CD4-positive, alpha-beta T cell treated with Interferon alpha-2 for 1 hour (primary cell): ENCODE measurements at regions not wholly inside any gene's neighbourhood (a gene's known extent, or its start where the extent isn't known, plus 50 kb on each side); places are given as distances from the start of the nearest gene placed in this dataset.
"Not testable (repeated sequence)": the region's sequence is repeated elsewhere in the genome, so short reads cannot be mapped to it uniquely, and the experiment has no call there.

ENCODE experiments used
- DNase-seq, 2 donors: peaks; one replicate each; pipeline ENCODE4 v3.0.0-alpha.2; 2020 to 2022

DNA sequence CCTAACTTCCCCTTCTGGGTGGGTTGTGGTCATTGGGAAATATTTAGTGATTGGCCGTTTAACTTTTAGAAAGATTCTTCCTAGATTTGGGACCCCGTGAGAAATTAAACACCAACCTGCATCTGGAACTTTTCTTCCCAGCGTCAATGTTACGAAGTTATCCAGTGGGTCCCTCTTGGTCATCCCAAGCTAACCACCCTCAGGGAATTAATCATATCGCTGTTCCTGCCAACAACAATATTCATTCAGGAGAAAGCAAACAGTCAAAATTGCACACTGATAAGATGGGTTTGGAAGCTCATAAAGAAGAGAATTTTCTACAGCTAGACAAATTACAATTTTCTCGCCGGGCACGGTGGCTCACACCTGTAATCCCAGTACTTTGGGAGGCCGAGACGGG lies 121.2 kb upstream of the STX18 start:
- DNase-seq = no peak

DNA sequence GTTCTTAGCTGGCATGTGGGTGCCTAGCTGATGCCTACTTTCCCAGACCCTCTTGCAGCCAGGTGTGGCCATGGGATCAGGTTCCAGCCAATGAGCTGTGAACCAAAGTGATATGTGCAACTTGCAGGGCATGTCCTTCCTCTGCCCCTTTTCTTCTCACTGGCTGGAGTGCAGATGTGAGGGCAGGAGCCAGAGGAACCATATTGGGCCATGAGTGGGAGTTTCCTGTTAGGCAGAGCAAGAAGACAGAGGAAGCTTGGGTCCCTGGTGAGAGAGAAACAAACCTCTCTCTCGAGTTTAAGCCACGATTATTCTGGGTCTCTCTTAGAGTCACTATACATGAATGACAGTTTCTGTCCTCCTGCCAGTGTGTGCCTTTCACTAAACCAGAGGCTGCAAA lies 120.4 kb upstream of the STX18 start:
- DNase-seq = no peak

DNA sequence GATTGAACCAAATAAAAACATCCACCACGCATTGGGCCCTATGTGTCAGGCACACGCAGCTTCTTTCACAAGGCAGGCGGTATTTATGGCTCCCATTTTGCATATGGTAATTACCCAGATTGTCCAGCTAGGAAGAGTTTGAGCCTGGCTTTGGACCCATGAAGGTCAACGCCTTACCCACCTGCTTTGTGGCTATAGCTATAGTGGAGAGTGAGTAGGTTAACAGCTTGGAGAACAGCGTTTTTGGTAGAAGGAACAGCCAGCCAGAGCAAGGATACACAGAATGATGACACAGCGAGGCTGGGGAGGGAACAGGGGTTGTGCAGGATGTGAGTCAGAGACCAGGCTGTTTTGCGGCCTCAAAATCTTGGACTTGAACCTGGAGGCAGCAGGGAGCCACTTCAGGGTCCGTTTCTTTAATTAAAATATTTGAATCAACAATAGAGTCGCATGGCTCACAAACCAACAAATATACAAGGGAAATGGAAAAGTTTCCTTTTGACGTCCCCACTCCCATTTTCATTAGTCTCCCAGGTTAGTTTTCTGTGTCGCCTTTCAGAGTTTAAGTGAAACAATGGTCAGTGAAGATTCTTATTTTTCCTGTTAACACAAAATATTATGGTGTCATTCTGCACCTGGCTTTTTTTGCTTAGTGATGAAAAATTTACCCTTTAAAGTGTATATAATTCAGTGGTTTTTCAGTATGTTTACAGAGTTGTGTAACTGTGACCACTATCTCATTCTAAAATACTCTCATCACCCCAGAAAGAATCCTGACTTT lies 118.2 kb upstream of the STX18 start:
- DNase-seq = no peak

DNA sequence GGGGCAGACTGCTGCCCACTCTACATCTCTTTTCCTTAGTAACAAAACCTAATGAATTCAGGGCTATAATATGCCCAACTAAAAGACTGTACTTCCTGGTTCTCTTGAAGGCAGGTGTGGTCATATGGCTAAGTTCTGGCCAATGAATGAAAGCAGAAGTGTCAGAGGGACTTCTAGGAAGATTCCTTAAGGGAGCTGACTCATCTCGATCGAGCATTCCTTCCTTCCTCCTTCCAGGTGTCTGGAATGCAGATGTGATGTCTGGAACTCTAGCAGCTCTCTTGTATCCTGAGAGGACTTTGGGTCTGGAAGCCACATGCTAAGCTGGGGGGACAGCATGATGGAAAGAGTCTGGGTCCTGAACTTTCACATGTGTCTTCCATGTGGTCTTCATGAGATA lies 116.2 kb upstream of the STX18 start:
- no peak for DNase-seq

DNA sequence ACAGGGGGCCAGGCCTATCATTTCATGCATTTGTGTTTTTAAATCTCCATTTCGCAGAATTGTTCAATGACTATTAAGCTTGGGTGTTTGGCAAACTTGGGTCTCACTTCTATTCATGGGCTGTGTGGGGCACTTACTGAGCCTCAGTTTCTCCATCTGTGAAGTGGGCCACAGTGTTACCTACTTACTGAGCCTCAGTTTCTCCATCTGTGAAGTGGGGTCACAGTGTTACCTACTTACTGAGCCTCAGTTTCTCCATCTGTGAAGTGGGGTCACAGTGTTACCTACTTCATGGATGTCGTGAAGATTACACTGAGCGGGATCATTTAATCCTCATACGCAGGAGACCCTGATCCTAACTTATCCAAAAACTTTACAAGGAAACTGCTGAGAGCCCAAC lies 115.1 kb upstream of the STX18 start:
- no peak for DNase-seq

DNA sequence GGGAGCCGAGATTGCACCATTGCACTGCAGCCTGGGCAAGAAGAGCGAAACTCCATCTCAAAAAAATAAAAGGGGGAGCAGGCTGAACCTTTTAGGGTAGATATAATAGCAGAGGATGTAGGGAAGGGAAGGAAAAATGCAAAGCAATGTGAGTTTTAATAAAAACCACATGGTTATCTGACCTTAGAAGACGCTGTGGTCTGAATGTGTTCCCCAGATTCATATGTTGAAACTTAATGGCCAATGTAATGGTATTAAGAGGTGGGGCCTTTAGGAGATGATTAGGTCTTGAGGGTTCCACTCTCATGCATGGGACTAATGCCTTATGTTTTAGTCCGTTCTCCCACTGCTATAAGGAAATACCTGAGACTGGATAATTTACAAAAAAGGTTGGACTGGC lies 114.1 kb upstream of the STX18 start:
- DNase-seq = no peak

DNA sequence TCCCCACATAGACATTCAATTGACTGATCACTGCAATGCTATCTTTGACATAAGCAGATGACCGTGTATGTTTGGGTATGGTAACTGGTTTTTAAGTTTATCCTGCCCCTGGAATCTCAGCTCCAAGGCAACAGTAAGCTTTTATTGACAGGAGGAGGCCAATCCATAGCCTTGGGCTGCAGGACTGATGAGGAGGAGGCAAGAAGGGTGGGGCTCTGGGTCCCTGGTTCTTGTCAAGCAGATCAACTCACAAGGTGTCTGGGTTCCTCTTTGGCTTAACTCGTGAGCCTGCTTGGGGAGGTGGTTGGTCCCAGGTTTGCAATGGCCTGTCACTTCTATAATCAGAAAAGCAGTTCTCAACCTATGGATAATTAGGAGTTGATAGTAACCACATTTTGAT lies 113.2 kb upstream of the STX18 start:
- DNase-seq = no peak

DNA sequence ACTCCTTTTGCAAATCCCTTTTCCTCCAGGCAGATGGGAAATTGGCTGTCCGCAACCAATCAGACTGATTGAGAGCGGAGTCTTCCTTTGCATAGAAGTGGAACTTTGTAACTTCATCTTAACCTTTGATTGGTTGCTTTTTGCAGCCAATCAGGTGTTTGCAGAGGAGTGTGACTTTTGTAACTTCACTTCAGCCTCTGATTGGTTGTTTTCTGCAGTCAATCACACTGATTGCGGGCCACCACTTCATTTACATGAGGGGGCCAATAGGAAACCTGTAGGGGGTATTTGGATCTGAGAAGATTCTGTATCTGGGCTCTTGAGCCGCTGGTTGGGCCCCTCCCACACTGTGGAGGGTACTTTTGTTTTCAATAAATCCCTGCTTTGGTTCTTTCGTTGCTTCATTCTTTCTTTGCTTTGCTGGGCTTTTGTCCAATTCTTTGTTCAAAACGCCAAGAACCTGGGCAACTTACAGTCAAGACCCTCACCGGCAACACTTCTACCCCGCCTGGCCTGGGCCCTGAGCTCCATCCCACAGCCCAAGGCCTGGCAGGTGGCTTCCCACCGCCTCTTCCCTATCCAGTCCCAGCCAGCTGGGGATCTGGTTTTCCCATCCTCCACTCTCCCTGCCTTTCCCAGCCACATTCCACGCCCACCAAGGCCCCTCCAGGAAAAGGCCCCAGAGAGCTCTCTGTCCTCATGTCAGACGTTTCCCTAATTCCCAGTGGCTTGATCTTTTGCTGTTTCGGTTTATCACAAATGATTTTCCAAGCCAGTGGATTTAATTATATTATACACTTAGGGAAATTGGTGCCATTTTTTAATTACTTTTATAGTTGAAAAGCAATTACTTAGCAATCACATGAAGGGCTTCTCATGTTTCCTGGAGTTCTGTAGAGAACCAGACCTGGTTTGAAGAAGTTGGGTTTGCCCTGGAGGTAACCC lies 110.2 kb upstream of the STX18 start:
- no peak for DNase-seq

DNA sequence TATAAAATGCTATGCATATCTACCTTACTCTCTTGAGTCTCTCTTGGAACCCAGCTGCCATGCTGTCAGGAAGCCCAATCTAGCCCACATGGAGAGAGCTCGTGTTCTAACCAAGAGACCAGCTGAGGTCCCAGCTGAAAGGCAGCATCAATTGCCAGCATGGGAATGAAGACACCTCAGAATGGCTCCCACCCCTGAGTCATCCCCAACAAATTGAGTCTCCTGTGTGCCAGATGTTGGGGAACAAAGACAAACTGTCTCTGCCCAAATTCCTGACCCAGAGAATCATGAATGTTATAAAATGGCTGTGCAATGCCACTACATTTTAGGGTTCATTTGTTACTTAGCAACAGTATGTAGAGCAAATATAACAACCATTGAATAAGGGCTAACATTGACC lies 105.2 kb upstream of the STX18 start:
- DNase-seq = no peak

DNA sequence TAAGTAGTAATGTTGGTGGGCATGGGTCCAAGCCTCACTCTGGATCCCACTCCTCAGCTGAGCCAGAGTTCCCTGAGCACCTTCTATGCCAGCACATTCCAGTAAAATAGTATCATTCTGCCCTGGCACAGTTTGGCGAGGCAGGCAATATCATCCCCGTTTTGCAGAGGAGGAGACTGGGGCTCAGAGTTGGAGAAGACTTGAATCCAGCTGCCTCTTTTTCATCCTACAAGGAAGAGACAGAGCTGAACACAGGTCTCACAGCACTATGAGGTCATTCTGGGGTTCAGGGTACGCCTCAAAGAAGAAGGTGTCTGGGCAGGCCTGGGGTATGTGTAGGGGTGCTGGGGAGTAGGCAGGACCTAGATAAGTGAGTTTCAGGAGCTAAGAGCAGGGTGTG lies 103.9 kb upstream of the STX18 start:
- no peak for DNase-seq

DNA sequence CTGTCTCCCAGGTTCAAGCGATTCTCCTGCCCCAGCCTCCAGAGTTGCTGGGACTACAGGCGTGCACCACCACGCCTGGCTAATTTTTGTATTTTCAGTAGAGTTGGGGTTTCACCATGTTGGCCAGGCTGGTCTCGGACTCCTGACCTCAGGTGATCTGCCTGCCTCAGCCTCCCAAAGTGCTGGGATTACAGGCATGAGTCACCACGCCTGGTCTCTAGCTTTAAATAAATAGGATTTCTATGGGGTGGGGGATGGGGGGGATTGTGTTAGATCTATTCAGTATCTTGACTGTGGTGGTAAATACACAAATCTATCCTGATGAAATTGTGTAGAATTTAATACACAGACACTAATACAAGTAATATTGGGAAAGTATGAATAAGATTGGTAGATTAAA lies 102.4 kb upstream of the STX18 start:
- not testable (repeated sequence) for DNase-seq

DNA sequence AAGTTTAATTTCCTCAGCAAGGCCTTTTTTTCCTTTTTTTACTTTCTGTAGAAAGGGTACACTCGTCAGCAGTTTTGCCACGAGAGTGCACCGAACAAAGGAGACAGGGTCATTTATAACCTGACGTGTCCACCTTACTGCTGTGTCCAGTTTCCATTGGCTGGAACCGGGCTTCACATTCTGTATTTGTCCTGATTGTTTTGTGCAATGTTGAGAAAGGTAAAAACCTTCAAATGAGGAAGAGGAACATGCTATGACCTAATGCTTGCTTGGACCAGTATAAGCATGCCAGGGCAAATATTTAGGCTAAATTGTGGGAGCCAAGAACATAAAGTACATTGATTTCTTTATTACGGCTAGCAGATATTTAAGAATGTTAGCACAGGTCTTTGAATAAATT lies 101.9 kb upstream of the STX18 start:
- DNase-seq = not testable (repeated sequence)

DNA sequence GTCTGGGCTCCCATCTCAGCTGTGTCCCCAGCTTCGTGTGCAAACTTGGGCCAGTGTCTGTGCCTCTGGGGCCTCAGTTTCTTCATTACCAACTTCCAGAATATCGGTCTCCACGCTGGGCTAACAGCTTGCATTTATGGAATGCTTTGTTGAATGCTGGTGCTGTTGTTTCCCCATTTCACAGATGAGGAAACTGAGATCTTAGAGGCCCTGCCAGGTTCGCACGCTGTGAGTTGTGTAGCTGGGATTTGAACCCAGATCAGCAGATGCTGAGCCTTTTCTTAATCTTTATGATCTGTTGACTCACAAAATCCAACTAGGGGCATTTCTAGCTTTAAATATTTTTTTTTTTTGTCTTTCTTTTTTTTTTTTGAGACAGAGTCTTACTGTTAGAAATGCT lies 101.5 kb upstream of the STX18 start:
- DNase-seq = no peak

DNA sequence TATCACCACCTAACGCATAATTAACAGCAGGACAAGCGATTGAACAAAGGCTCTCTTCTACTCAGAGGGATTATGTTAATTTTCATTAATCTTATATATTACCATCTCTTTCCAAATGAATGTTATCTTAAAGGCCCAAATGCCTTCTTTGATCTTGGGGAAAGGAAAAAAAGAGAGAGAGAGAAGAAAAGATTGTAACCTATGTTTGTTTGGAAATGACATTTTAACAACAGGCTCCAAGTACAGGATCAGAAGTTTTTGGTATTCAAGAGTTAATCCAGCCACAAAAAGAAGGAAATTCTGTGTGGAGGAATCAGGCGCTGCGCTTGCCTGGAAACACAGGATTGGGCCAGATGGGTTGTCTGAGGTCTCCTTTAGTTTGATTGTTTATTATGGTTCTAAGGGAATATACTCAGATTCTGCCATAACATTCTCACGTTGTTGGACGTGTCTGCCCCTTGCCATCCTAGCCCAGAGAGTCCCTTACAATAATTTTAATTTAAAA lies 100.7 kb upstream of the STX18 start:
- DNase-seq = no peak

DNA sequence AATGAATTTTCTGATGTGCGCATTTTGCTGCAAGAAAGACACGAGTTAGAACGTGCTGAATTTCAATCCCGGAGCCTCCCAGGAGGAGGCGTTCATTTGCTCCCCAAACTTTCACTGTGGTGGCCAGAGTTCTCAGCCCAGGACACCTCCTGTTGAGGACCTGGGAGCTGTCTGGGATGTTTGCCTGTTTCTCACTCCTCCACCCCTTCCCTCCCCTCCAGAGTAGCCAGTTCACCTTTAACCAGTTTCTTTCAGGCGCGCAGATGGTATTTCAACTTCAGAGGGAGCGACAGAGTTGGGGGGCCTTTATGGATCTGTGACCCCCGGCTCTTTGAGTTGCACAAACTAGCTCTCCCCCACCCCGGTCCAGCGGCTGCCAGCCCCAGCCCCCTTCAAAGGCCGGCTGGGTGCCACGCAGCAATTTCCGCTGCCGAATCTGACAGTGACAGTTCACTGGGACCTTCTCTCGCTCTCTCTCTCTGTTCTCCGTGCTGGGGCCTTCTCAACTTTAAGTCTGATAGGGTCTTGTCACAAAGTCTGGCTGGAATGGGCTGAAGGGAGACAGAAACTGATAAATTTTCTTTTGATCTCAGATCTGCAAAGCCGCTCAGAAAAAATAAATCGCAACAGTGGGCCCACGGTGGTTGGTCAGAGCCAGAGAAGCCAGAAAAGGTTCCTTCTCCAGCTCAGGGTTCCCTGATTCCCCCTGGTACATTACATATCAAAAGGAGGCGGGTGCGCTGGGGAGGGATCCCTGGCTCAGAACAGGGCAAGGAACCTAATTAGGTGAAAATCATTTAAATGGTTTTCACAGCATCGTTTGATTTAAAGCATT lies 100.0 kb upstream of the STX18 start:
- no peak for DNase-seq

DNA sequence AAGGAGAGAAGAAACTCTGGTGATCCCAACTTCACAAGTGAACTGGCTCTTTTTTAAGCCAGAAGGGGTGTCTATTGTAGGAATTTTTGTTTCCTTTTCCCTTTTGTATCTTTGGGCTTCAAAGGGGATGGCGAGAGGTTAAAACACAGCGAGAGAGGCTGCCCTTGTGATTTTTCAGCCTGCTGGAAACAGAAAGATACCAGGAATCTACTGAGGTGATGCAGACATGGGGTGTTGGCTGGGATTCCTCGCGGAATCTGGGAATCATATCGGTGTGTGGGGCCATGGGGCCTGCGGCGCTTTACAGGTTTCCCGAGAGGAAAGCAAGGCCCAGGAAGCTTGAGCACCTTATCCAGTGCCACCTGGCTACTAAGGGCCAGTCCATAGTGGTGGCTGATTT lies 99.4 kb upstream of the STX18 start:
- no peak for DNase-seq

DNA sequence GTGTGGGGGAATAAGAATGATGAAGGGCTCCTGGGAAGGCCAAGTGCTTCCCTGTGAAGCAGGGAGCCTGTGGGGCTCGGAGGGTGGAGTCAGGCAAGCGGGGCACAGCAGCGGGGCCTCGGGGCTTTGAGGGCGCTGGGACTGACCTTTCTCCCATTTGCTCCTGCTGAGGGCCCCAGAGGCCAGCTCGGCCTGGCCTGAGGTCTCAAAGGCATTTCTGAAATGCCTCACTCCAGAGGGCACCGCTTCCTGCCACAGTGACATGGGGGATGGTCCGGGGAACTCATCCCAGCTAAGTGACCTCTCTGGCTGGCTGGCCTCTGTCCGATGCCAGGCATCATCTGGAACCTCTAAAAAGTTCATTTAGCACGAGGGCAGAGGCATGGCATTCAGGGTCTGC lies 98.8 kb upstream of the STX18 start:
- no peak for DNase-seq

DNA sequence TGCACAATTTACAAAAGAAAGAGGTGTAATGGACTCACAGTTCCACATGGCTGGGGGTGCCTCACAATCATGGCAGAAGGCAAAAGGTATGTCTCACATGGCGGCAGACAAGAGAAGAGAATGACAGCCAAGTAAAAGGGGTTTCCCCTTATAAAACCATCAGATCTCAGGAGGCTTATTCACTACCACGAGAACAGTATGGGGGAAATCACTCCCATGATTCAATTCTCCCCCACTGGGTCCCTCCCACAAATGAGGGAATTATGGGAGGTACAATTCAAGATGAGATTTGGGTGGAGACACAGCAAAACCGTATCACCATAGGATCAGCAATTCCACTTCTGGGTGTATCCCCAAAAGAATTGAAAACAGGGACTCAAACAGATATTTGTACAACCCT lies 97.5 kb upstream of the STX18 start:
- DNase-seq = no peak

DNA sequence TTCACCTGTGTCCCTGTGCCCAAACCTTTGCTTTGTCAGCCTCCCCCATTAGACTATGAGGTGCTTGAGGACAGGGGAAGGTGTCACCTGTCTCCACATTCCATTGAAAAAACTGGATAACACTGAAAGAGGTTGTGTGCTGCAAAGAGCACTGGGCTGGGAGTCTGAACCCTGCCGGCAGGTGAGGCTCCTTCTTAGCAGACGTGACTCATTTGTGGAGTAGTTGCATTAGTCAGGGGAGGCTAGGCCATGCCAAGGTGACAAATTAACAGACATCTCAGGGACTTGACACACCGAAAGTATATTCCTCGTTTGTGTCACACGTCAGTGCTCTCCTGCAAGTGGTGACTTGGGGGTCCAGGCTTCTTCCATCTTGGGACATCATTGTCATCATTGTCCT lies 95.9 kb upstream of the STX18 start:
- no peak for DNase-seq

DNA sequence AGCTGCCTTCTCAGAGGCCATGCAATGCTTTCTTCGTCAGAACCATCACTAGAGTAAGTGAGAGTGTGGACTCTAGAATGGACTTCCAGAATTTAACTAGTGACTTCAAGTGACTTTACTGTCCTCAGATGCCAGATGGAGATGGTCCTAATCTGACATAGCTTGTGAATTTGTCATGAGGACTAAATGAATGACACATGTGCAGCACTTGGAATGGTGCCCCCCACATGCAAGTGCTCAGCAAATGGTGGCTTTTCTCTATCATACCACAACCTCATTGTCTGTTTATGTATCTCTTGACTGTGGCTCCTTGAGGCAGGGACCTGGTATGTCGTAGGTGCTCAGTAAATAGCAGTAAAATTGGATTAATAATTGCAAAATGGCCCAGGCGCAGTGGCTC lies 91.6 kb upstream of the STX18 start:
- DNase-seq = no peak

DNA sequence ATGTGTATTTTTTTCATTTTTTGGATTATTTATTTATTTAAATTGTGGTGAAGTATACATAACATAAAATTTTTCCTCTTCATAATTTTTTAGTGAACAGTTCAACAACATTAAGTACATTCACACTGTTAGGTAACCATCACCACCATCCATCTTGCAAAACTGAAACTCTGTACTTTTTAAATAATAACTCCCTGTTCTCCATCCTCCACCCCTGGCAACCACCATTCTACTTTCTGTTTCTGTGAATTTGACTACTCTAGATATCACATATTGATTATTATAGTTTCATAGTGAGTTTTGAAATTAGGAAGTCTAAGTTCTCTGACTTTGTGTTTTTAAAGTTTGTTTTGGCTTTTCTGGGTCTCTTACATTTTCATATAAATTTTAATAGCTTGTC lies 89.3 kb upstream of the STX18 start:
- no peak for DNase-seq

DNA sequence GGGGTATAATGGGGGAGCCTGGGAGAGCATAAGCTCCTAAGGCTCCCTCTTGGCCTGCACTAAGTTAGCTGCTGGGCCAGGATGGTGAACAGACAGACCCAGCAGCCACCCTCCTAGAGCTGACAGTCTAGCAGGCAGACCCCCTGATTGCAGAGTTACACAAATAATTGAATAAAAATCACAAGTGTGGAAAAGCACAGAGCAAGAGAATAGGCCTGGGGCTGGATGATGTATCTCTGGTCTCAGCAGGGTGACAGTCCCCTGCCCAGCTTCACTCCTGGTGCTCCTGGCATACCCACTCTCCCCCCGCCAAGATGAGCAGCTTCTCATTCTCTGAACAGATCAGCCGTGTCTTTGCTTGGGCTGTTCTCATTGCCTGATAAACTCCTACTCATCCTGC lies 86.1 kb upstream of the STX18 start:
- no peak for DNase-seq

DNA sequence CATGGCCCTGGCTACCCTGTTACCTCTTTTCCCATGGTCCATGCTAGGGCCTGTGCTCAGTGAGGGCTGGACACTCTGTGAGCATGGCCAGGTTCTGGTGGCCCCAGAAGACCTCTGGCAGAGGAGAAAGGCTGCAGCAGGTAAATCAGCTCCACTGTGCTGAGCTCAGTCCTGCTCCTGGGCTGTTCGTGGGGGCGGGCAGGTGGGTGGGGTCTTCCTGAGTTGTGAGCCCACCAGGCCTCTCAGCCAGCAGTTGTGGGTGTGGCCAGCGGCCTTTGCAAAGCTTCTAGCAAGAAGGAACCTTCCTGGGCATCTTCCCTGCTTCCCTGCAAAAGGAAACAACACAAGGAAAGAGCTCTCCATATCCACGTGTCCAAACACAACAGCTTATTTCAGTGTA lies 85.3 kb upstream of the STX18 start:
- DNase-seq = no peak
